HepG2 (cell line): ENCODE measurements at regions not wholly inside any gene's neighbourhood (a gene's known extent, or its start where the extent isn't known, plus 50 kb on each side); places are given as distances from the start of the nearest gene placed in this dataset.

ENCODE experiments used
- ASH2L ChIP-seq: fragments of 300-600, 200-600 bp; sonication (generic); IDR thresholded peaks from 2 replicates; pipeline ENCODE4 v1.7.0; 2017; ENCODE audit warnings: low read depth, mild to moderate bottlenecking, moderate library complexity, mixed read lengths, low read length; ENCODE audit not compliant: insufficient read length
- MAX ChIP-seq: IDR thresholded peaks from 2 replicates; pipeline ENCODE4 v1.6.1; 2012; ENCODE audit warnings: inconsistent platforms
- TSC22D2 ChIP-seq: sonication (generic); formaldehyde crosslinking; IDR thresholded peaks from 2 replicates; pipeline ENCODE4 v1.5.1; 2020; ENCODE audit warnings: missing genetic modification reagents, mild to moderate bottlenecking, borderline replicate concordance
- ZMYM3 ChIP-seq: sonication (generic); formaldehyde crosslinking; IDR thresholded peaks from 2 replicates; pipeline ENCODE4 v1.5.1; 2020; ENCODE audit warnings: mild to moderate bottlenecking, missing genetic modification reagents

GRCh38 chr2:63667132-63667700 lies 78.5 kb downstream of the MDH1 start:
- no peak for TF ChIP-seq ASH2L
- TF ChIP-seq ZMYM3 (CRISPR knock-in tag) = no peak
- no peak for TF ChIP-seq MAX
- no peak for TF ChIP-seq TSC22D2 (CRISPR knock-in tag)
